ENCODE measurements at regions not wholly inside any gene's neighbourhood (a gene's known extent, or its start where the extent isn't known, plus 50 kb on each side); places are given as distances from the start of the nearest gene placed in this dataset.

DNA sequence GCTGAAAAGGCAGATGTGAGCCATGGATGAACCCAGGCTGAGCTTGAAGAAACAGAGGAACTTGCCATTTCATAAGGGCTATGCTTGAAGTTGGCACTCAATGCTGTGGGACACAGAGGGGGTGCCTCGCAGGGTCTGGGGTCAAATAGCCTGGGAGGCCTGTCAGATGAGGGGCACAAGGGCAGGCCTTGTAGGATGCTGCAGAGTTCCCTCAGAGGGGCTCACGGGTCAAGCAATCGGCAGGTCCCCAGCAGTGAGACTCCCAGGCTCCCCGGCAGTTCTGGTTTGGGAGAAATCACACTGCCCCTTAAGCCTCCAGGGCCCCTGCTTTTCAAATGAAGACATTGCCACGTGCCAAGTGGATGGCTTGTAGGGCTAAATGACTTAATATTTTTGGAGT lies 116.7 kb upstream of the GRIK3 start:
- TF ChIP-seq, protein P1, sequence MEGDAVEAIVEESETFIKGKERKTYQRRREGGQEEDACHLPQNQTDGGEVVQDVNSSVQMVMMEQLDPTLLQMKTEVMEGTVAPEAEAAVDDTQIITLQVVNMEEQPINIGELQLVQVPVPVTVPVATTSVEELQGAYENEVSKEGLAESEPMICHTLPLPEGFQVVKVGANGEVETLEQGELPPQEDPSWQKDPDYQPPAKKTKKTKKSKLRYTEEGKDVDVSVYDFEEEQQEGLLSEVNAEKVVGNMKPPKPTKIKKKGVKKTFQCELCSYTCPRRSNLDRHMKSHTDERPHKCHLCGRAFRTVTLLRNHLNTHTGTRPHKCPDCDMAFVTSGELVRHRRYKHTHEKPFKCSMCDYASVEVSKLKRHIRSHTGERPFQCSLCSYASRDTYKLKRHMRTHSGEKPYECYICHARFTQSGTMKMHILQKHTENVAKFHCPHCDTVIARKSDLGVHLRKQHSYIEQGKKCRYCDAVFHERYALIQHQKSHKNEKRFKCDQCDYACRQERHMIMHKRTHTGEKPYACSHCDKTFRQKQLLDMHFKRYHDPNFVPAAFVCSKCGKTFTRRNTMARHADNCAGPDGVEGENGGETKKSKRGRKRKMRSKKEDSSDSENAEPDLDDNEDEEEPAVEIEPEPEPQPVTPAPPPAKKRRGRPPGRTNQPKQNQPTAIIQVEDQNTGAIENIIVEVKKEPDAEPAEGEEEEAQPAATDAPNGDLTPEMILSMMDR (IDR thresholded peaks at IDR 0.05; ENCODE audit: low read depth, low read length): no peak
- no peak for DNase-seq (ENCODE audit: extremely low read depth, low read depth)

DNA sequence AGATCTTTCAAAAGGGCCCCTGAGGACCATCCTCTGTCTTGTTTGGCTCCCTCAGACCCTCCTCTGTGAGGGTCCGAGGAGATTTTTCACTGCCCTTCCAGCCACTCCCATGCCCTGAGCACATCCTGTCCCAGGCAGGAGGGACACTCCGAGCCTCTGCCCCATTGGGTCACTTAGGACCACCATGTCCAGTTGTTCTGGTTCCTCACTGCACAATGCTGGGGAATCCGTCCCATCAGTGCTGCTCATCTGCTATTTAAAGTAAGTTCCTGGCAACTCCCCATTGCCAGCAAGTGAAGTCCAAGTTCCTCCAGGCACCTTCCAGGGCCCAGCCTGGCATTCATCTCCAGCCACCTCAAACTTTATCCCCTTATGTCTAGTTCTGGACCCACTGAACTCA lies 117.5 kb upstream of the GRIK3 start:
- no peak for DNase-seq (ENCODE audit: extremely low read depth, low read depth)
- TF ChIP-seq, protein P1 (IDR thresholded peaks at IDR 0.05; ENCODE audit: low read depth, low read length): no peak

DNA sequence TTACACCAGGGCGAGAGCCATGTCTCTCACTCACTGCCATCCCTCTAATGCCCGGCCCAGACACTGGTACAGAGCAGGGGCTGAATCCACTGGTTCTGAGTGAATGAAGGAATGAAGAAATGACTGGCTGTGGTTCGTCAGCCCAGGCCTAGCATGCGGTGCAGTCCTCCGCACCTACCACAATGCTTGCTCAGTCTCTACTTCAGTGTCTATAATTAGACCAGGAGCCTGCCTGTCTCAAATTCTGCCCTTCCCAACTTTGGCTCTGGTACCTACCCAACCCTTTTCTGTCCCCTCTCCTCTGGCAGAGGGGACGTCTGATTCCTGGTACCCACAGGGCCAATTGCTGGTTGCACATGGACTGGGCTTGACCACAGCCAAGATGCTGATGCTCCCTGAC lies 118.2 kb upstream of the GRIK3 start:
- TF ChIP-seq, protein P1 (IDR thresholded peaks at IDR 0.05; ENCODE audit: low read depth, low read length): no peak

DNA sequence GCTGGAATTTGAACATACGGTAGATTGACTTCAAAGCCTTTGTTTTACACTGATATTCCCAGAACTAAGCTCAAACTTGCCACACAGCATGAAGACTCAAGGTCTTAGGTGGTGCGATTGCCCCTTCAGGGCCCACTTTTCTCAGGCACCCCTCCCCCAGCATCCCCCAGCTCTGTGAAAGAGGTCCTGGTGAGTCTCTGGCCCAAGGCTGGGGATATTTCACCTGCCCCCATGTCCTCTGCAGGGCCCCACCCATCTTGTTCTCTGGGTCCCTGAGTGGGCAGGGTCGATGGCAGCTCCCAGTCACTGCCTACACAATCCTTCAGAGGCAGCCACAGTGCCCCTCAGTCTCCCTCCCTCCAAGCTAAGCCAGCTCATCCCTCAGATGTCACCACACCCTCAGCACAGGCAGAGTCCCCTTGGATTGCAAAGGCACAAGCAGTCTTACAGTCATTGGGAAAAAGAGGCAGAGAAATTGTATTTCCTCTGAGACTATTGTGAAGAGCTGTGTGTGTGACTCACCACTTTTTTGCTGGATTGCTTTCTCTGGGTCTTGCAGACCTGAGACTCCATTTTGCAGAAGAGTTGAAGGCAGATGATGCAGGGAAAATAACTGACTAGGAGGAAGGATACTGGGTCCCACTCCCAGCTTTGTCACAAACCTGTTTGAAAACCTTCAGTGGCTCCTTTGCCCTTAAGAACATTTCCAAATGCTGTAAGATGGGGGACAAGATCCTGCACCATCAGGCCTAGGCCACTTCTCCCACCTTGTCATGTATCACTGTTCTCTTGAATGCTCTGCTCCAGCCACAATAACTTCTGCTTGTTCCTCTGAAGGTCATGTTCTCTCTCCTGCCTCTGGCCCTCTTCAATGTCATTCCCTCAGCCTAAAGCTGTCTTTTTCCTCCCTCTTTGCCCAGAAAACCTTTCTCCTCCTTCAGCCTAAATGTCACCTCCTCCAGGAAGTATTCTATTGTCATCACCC lies 119.1 kb upstream of the GRIK3 start:
- TF ChIP-seq, protein P1 (IDR thresholded peaks at IDR 0.05; ENCODE audit: low read depth, low read length): no peak
- DNase-seq (ENCODE audit: extremely low read depth, low read depth): no peak

More for the DNA sequence above, 118.2 kb upstream of the GRIK3 start:
- DNase-seq (ENCODE audit: extremely low read depth, low read depth): no peak

DNA sequence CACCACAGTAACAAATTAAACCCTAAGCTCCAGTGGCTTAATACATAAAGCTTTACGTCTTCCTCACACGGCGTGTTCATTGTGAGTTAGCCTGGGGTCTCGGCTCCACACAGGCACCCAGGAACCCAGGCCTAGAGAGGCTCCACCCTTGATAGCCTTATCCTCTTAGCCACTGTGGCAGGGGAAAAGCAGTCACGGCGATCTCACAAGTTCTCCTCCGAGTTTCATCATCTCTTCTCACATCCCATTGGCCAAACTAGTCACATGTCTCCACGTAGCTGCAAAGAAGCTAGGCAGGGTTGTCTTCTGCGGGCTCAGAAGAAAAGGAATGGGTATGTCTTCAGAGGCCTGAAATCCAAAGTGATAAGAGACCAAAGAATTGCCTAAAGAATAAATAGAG lies 122.3 kb upstream of the GRIK3 start:
- DNase-seq (ENCODE audit: extremely low read depth, low read depth): no peak
- TF ChIP-seq, protein P1 (IDR thresholded peaks at IDR 0.05; ENCODE audit: low read depth, low read length): no peak

DNA sequence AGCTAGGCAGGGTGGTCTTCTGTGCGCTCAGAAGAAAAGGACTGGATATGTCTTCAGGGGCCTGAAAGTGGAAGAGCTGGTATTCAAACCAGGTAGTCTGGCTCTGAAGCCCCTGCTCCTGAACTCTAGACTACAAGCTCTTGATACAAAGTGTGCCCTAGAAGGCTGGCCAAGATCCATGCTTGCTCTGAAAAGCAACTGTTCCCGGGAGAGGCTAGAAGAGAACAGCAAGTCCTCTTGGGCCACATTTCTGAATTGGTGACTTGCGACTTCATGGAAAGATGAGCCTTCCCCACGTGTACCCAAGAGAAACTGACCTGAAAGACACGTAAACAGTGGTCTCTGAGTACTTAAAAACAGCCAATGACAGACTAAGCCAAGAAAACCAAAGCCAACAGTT lies 123.3 kb upstream of the GRIK3 start:
- DNase-seq (ENCODE audit: extremely low read depth, low read depth): no peak
- TF ChIP-seq, protein P1 (IDR thresholded peaks at IDR 0.05; ENCODE audit: low read depth, low read length): no peak

DNA sequence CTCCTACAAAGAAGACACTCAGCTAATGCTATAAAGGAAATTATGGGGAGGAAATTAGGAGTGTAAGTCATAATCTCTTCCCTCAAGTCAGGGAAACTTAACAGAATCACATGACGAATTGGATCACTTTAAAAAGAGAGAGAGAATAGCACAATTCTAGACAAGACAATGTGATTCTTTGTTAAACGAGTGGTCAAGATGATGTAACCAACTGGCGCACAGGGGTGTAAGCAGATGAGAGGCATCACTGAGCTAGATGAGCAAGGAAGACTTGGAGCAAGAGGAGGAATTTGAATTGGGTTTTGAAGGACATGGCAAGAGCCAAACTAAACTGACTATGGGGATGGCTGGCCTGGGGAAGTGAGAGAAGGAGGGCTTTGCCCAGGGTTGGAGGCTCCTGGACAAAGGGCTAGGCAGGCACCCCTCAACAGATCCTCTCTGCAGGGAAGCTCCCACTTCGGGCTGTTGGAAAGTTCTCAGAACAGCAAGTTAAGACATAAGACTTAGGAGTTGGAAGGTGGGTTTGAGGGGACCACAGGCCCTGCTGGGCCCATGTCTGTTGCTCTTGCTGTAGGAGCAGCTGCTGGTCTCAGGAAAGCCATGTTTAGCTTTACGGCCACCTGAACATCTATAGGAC lies 123.9 kb upstream of the GRIK3 start:
- DNase-seq (ENCODE audit: extremely low read depth, low read depth): no peak
- TF ChIP-seq, protein P1 (IDR thresholded peaks at IDR 0.05; ENCODE audit: low read depth, low read length): no peak
